Erythroblast (primary cell): ENCODE measurements at regions not wholly inside any gene's neighbourhood (a gene's known extent, or its start where the extent isn't known, plus 50 kb on each side); places are given as distances from the start of the nearest gene placed in this dataset.

Experiments
- DNase-seq, 2 experiments: peaks; one replicate each; lab custom pipeline; 2025; lab: John Stamatoyannopoulos, UW
- GATA1 ChIP-seq: IDR thresholded peaks from 2 replicates; pipeline ENCODE4 v1.6.1; 2011; ENCODE audit warnings: low read depth, mild to moderate bottlenecking, control low read depth, low read length, moderate library complexity
- POLR2A ChIP-seq: IDR thresholded peaks from 2 replicates; pipeline ENCODE4 v1.6.1; 2011; ENCODE audit warnings: mild to moderate bottlenecking, low read length

DNA sequence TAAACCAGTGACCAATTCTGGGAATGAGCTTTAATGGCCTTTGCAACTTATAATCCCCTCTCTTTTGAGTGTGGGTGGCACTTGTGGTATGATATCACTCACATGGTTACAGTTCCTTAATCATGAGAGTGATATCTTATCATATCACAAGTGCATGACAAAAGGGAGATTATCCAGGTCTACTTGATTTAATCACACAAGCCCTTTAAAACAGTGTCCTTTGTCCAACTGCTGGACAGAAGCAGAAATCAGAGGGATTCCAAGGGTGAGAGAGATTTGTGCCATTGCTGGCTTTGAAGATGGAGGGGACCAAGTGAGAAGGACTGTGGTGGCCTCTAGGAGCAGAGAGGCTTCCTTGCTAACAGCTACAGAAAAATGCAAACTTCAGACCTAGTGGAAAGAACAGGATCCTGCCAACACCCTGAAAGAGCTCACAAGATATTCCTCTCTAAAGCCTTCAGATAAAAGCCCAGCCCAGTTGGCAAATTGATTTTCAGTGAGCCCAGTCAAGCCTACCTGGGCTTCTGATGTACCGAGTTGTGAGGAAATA lies 279.0 kb upstream of the TLE4 start:
- TF ChIP-seq POLR2A (no peak), GATA1 (no peak)
- no peak for DNase-seq

DNA sequence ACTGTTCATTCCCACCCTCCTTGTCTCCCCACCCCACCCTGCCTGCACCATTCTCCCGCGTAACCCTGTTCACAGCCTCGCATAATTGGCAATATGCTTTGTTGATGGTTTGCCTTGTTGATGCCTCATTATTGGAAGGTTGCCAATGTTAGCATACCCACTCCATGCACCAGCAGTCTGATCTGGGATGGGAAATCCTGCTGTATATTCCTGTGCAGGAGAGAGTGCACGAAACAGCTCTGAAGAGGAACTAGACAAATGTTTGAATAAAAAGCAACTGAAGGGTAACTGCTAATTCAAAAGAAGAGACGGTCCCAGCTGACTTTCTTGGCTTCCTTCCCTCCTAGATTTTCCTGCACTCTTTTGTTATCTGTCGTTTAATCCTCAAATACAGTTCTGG lies 271.7 kb upstream of the TLE4 start:
- DNase-seq = no peak
- no peak for TF ChIP-seq POLR2A
- TF ChIP-seq GATA1 = no peak

DNA sequence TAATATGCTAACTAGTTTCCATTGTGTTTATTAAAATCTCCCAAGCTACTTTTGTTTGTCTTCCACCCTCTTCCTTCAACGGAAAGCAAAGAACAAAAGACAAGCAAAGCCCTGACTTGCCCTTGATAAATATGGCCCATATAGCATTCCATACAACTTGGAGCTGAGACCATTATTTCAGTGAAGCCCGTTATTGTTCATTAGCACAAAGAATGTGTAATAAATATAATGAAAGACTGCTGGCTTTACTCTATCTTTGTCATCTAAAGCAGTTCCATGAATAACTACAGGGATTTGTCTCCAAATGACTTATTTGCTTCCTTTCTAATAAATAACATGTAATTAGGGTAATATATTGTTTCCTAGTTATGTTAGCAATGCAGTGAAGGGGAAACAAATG lies 270.7 kb upstream of the TLE4 start:
- no peak for TF ChIP-seq POLR2A
- no peak for TF ChIP-seq GATA1
- DNase-seq = no peak

GRCh38 chr9:79301551-79302391 lies 270.0 kb upstream of the TLE4 start:
- TF ChIP-seq POLR2A (no peak), GATA1 (no peak)
- no peak for DNase-seq

DNA sequence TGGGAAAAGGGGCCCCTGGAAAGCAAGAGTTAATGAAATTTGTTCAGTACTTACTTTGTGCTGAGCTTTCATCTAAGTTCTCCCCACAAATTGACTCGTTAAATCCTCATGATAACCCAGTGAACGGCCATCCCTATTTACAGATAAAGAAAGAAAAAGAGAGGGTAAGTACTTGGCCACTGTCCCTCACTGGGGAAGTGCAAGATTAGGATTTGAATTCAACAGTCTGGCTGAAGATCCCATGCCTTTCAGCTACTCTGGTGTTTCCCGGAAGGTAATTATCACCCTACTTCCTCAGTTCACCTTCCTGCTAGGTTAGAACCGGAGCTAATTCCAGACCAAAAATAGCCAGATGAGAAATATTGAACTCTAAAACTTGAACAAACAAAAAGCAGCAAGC lies 269.2 kb upstream of the TLE4 start:
- DNase-seq = no peak
- TF ChIP-seq GATA1 (no peak), POLR2A (no peak)

DNA sequence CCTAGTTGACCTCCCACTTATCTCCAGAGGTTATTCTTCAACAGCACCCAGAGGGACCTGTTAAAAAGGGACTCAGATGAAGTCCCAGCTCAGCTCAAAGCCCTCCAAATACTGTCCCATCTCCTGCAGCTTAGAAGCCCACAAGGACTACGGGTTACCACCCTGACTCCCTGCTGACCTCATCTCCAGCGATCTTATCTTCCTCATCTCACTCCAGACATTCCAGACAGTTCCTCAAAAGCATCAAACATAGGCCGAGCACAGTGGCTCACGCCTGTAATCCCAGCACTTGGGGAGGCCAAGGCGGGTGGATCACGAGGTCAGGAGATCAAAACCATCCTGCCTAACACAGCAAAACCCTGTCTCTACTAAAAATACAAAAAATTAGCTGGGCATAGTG lies 263.8 kb upstream of the TLE4 start:
- TF ChIP-seq POLR2A (no peak), GATA1 (no peak)
- no peak for DNase-seq

- DNase-seq = no peak
- no peak for TF ChIP-seq POLR2A
Observed at GRCh38 chr9:79312686-79313421, 258.9 kb upstream of the TLE4 start.

DNA sequence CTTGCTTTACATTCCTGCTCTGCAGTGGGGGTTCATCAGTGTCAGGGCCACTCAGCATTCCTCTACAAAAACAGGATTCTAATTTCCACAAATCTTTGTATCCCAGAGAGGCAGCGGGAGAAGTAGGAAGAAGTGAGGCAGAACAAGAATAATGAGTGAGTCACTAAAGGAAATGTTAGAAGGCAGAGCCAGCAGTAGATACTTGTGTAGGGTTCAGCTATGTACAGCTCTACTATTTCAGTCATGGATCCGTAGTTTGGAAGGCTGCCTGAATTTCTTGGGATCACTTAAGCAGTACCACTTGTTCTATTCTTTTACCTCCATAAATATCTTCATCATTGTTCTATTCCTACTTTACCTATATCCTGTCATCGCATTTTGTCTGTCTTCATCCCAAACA lies 246.3 kb upstream of the TLE4 start:
- no peak for DNase-seq
- TF ChIP-seq POLR2A (no peak), GATA1 (no peak)

- no peak for DNase-seq
- TF ChIP-seq POLR2A (no peak), GATA1 (no peak)
Observed at GRCh38 chr9:79329861-79330260, 241.9 kb upstream of the TLE4 start.

DNA sequence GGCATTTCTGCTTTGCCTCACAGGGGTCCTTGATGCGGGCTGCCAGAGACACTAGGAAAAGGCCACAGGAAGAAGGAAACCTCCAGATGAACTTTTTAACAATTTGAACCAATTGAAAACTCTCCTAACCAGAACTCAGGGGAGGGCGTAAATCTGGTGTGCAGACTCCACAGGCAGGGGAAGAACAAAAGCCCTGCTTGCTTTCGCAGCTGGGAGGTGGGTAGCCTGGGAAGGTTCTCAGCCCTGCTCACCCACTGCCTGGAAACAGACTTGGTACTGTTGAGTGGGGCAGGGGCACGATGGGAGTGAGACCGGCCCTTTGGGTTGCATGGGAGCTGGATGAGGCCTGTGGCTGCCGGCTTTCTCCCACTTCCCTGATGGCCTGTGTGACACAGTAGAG lies 237.8 kb upstream of the TLE4 start:
- no peak for TF ChIP-seq POLR2A
- TF ChIP-seq GATA1 = no peak
- DNase-seq = no peak

DNA sequence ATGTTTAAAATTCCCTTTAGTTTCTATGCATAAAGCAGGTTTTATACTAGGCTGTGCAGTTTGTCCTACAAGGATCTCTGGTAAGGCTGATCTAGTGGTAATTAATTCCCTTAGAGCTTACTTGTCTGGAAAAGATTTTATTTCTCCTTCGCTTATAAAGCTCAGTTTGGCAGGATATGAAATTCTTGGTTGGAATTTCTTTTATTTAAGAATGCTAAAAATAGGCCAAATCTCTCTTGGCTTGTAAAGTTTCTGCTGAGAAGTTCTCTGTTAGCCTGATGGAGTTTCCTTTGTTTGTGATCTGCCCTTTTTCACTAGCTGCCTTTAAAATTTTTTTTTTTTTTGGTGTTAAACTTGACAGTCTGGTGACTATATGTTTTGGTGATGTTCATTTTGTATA lies 237.1 kb upstream of the TLE4 start:
- no peak for DNase-seq
- no peak for TF ChIP-seq POLR2A
- no peak for TF ChIP-seq GATA1

DNA sequence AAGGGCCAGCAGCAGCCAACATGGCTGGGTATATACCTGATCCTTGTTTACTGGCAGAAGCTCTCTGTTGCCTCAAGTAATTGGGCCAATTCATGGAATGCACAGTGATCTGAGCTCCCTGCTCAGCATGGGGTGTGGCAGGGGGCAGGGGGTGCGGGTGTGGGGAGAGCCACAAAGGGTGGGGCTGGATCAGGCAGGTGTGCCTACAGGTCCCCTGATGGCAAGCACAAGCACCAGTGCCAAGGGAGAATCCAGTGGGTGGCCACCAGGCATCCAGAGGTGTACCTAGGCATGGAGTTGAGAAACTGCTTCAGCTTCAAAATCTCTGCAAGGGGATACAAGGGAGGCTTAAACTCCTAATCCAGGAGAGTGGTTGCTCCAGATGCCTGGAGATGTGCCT lies 235.8 kb upstream of the TLE4 start:
- TF ChIP-seq GATA1 = no peak
- DNase-seq = no peak

DNA sequence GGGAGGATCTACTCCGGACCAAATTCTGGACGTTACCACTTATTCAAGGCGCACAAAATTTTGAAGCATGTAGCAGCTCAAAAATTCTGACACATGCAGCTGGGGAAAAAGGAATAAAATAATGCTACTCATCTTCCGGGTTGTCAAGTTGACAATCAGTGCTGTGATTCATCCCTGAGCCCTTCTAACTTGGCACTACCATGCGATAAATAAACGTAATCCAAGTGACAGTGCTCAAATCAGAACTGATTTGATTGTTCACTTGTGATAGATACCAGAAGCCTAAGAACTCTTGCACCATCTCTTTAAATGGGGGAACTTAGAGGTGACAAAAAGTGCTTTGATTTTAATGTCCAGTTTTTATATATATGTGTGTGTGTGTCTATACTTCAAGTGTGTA lies 230.2 kb upstream of the TLE4 start:
- TF ChIP-seq POLR2A (no peak), GATA1 (no peak)
- DNase-seq = no peak

- TF ChIP-seq POLR2A = no peak
- TF ChIP-seq GATA1 = no peak
- DNase-seq = no peak
Observed at GRCh38 chr9:79346350-79347020, 225.3 kb upstream of the TLE4 start.
